Right ventricle myocardium superior (tissue), 1 donor: ENCODE measurements at regions not wholly inside any gene's neighbourhood (a gene's known extent, or its start where the extent isn't known, plus 50 kb on each side); places are given as distances from the start of the nearest gene placed in this dataset.
A peak's percentile ranks its signal among the peaks of the same experiment; 100 is the strongest.
"Not testable (repeated sequence)": the region's sequence is repeated elsewhere in the genome, so short reads cannot be mapped to it uniquely, and the experiment has no call there.

ENCODE experiments used
- ATAC-seq: fragments of 200-7000 bp; cut with Tn5 transposase; one replicate; pipeline ENCODE4 v1.9.1; 2020; ENCODE audit warnings: mild to moderate bottlenecking; ENCODE audit not compliant: poor library complexity
- DNase-seq: peaks from one replicate; pipeline ENCODE4 v3.0.0-alpha.2; 2020
- intact Hi-C: fragments of 100-400 bp; cut with DNase I; formaldehyde crosslinking; loops from one replicate; pipeline ENCODE4 v1.11.2; 2022
- donor health status: DM: no; HTN: yes; CAD: no; lungs with severe emphysema.

- intact Hi-C loops = no loop called here
Observed at GRCh38 chr2:160616149-160616548, 122.5 kb upstream of the RBMS1 start.

GRCh38 chr2:160621748-160622147 is 128.1 kb upstream of the RBMS1 start:
- intact Hi-C loops = no loop called here
- ATAC-seq (no peak), DNase-seq (no peak)

More at GRCh38 chr2:160616149-160616548, 122.5 kb upstream of the RBMS1 start:
- ATAC-seq (no peak), DNase-seq (no peak)

GRCh38 chr2:160628020-160628637 is 134.5 kb upstream of the RBMS1 start:
- intact Hi-C loops, DNase-seq, ATAC-seq: not testable (repeated sequence)

GRCh38 chr2:160628811-160629210 is 135.2 kb upstream of the RBMS1 start:
- intact Hi-C loops = no loop called here
- ATAC-seq (no peak), DNase-seq (no peak)

GRCh38 chr2:160630801-160631590 is 137.4 kb upstream of the RBMS1 start:
- no peak for DNase-seq
- peak; percentile 71 for ATAC-seq

GRCh38 chr2:160632084-160632975 is 138.7 kb upstream of the RBMS1 start:
- no peak for ATAC-seq
- intact Hi-C loops = no loop called here

More at GRCh38 chr2:160630801-160631590, 137.4 kb upstream of the RBMS1 start:
- intact Hi-C loops = no loop called here

GRCh38 chr2:160634436-160634835 is 140.8 kb upstream of the RBMS1 start:
- intact Hi-C loops = no loop called here
- DNase-seq (no peak), ATAC-seq (no peak)

More at GRCh38 chr2:160632084-160632975, 138.7 kb upstream of the RBMS1 start:
- no peak for DNase-seq

GRCh38 chr2:160635488-160635887 is 141.9 kb upstream of the RBMS1 start:
- DNase-seq (no peak), ATAC-seq (peak; percentile 66)
- intact Hi-C loops = no loop called here

- DNase-seq = no peak
- no peak for ATAC-seq
- intact Hi-C loops = no loop called here
Observed at GRCh38 chr2:160639472-160639871, 145.9 kb upstream of the RBMS1 start.

- DNase-seq (no peak), ATAC-seq (no peak)
Observed at GRCh38 chr2:160646684-160647444, 153.3 kb upstream of the RBMS1 start.

GRCh38 chr2:160647967-160648685 is 154.5 kb upstream of the RBMS1 start:
- ATAC-seq (no peak), DNase-seq (no peak)
- intact Hi-C loops = no loop called here

More at GRCh38 chr2:160646684-160647444, 153.3 kb upstream of the RBMS1 start:
- intact Hi-C loops = no loop called here

- no peak for DNase-seq
- intact Hi-C loops = no loop called here
- no peak for ATAC-seq
Observed at GRCh38 chr2:160649698-160650097, 156.1 kb upstream of the RBMS1 start.

- no peak for DNase-seq
- intact Hi-C loops = no loop called here
- peak; percentile 67 for ATAC-seq
Observed at GRCh38 chr2:160650196-160651118, 156.8 kb upstream of the RBMS1 start.

- intact Hi-C loops = no loop called here
- no peak for ATAC-seq
- no peak for DNase-seq
Observed at GRCh38 chr2:160651416-160652200, 158.0 kb upstream of the RBMS1 start.

- intact Hi-C loops = no loop called here
- no peak for ATAC-seq
Observed at GRCh38 chr2:160652236-160652635, 158.6 kb upstream of the RBMS1 start.

GRCh38 chr2:160657196-160657595 is 163.6 kb upstream of the RBMS1 start:
- intact Hi-C loops = no loop called here
- no peak for ATAC-seq
- no peak for DNase-seq

More at GRCh38 chr2:160652236-160652635, 158.6 kb upstream of the RBMS1 start:
- DNase-seq = peak; percentile 55
